Right renal pelvis (tissue), 4 donors: ENCODE measurements at regions not wholly inside any gene's neighbourhood (a gene's known extent, or its start where the extent isn't known, plus 50 kb on each side); places are given as distances from the start of the nearest gene placed in this dataset.
A peak's percentile ranks its signal among the peaks of the same experiment; 100 is the strongest.

Experiments used
- DNase-seq, 4 donors: peaks; one replicate each; pipeline ENCODE4 v3.0.0-alpha.2; 2013; ENCODE audit warnings: low read depth in 4 of 4, low spot score in 3 of 4, missing footprints in 1 of 4

GRCh38 chr2:145203891-145204290, 684.0 kb upstream of the ZEB2 start:
- peak in 1 of 4 donors; percentile 41 for DNase-seq

DNA sequence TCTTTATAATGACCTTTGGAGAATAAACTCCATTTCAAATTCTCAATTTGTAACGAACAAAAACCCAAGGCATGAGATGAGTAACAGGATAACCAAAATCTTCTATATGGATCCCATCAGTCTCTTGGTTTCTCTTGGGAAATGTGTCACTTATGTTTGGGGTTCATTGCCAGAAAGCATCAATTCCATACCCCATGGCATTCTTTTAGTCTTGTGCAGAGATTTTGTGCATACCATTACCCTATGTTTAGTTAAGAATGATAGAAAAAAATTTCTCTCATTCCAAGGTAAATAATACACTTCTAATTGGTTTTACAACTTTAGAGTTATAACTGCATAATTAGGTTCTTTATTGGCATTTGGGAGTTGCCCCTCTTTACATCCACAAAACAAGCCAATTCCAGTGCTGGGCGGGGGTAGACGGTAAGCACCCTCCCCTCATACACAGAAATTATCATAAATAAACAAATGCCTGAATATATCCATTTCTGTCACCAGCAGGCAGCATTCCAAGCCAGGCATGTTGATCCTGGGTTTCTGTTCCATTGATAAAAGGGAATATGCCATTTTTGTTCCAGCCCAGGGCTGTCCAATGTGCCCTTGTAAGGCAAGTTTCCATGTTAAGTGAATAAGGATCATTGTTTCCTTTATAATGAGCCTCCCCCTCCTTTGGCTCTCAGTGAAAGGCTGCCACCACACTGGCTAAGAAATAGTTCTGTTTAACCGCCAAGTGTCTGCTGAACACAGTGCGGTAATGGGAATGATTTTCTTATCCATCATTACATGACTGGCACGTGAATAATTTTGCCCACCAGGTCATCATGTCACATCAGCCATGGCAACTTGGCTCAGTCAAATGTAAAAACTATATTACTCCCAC, 680.1 kb upstream of the ZEB2 start:
- no peak for DNase-seq

DNA sequence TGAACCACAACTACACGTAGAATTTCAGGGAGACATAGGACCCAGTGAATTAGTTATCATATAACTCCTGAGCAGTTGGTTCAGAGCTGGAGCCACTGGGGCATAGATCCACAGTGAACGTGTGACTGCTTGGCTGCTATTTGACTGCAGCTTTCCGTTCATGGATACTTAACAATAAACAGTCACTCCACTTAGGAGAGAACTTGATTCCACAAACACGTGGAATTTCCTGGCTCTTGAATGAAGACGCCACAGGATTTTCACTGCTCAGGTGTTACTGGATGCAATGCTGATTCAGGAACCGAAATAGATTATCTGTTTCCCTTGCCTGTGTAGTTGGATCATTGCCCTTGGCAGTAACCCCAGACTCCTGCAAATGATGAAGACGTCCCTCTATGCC, 679.1 kb upstream of the ZEB2 start:
- DNase-seq: peak in 2 of 4 donors; percentile 44 to 47

GRCh38 chr2:145198555-145198954, 678.6 kb upstream of the ZEB2 start:
- DNase-seq: no peak

- DNase-seq: no peak
These were observed 678.0 kb upstream of the ZEB2 start for GRCh38 chr2:145197944-145198343.

DNA sequence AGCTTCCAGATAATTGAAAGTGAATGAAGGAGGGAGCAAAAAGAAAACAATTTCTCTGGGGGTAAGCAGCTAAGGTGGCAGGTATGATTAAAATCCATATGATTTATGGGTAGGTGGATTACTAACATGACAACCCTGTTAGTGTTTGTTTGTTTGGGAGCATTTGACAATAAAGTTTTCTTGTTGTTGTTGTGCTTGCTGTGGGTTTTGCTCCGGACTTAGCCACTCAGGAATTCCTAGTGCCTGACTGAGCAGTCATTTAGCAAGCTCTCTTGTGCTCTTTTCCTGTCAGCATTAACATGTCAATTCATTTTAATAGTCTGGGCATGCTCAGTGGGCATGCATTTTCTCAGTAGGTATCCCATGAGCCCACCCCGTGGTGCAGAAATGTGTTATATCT, 674.8 kb upstream of the ZEB2 start:
- peak in 1 of 4 donors; percentile 27 for DNase-seq

DNA sequence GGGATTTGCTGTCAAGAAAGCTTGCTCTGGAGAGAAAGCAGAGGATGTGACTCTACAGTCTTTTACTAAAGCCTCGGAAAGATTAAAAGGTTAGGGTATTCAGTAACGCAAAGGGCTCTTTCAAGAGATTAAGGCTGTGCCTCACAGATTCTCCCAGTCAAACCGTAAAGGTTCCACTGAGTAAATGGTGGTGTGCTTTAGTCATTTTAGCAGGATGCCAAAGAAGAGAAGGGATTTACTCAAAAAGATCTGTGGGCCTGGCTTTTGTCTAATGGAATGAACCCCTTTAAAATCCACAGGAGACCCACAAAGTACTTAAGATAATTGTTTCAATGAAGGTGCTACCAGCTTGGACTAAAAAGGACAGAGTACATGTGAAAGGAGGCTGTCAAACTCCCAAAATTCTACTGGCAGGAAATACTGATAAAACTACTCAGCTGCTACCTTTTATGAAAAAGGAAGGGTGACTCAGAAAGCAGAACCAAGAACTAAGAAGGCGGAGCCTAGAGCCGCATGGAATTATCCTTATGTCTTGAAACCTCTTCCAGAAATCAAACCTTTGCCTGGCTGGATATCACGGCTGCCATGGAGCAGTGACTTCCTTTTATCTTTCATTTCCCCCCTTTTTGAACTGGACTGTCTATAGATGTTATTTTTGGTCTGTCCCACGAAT, 670.2 kb upstream of the ZEB2 start:
- no peak for DNase-seq

DNA sequence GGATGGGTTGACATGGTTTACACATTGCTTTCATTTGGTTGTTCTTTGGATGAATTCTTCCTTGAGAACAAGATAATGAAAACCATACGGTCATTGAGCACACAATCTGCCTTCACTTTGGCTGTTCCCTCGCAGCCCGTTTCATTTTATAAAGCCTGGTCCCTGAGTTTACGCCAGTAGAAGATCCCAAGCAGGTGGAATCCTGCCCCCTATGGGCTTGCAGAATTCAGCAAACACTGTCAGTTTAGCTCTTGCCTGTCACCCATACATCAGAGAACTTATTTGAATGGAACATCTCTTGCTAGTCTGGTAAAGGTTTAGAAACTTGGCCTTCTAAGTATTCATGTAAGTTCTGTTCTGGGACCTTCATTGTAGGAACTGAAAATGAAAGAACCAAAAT, 666.4 kb upstream of the ZEB2 start:
- no peak for DNase-seq

DNA sequence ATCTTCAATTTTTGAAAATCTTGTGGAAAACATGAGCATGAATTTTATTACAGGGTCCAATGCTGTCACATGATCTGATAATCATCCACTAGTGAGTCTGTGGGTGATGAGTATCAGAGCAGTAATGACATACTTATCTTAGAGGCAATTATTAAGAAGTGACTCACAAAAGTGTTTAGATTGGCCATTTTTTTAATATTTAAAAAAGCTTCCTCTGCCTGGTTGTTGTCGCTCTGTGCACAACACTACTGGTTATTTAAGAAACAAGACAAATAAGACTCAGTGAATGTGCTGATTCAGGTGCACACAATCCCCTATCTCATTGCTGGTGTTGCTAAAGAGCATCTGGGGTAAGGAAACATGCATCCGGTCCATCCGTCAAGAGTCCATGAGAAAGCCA, 665.8 kb upstream of the ZEB2 start:
- DNase-seq: no peak

DNA sequence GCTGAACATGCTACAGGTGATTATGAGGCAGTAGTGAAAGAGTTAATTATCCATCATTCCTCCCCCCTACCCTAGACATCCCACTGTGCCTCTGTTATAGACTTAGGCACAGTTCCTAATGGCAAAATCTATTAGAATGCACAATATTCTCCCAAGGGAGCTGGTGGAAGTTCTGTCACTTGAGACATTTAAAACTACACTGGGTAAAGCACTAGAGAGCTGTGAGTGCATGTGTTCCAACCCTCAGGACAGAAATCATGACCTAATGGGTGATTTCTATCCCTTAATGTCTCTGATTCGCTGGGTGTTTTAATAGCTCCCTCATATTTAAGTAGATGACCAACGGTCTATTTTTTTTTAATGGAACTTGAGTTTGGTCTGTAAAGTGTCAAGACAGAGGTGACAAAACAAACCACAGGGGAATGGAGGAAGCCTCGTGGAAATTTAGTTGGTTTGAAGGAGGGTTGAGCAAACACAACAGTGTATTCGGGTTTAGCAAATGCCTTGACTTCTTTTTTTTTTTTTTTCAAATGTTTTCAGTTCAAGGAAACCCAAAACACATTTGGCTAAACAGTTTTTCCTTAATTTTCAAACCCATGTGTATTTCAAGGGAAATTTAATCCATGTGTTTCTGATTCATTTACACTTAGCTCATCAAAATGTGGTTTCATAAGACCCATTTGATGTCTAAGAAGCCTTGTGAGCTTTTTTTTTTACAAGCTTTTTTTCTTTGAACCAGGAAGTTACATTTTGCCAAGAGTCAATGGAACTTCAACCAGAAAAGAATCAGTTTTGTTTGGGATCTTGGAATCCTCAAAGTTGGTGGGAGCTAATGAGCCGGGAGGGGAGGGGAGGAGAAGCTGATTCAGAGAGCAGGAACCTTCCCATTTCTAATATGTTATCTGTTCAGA, 665.1 kb upstream of the ZEB2 start:
- DNase-seq: no peak

GRCh38 chr2:145169285-145169684, 649.4 kb upstream of the ZEB2 start:
- no peak for DNase-seq

GRCh38 chr2:145168091-145168490, 648.2 kb upstream of the ZEB2 start:
- no peak for DNase-seq

GRCh38 chr2:145166731-145167302, 646.9 kb upstream of the ZEB2 start:
- DNase-seq: no peak

DNA sequence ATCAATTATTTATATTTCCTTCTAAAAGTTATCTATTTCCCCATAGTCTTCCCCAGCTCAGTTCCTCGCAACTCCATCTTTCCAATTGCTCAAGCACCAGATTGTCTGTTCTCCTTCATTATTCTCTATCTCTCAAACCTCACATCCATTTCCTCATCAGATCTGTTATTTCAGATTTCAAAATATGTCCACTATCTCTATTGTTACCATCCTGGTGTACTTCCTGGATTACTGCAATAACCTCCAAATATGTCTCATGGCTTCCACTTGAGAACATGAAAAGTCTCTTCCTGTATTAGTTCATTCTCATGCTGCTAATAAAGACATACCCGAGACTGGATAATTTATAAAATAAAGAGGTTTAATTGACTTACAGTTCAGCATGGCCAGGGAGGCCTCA, 641.7 kb upstream of the ZEB2 start:
- DNase-seq: no peak

GRCh38 chr2:145160855-145161254, 640.9 kb upstream of the ZEB2 start:
- DNase-seq: no peak

DNA sequence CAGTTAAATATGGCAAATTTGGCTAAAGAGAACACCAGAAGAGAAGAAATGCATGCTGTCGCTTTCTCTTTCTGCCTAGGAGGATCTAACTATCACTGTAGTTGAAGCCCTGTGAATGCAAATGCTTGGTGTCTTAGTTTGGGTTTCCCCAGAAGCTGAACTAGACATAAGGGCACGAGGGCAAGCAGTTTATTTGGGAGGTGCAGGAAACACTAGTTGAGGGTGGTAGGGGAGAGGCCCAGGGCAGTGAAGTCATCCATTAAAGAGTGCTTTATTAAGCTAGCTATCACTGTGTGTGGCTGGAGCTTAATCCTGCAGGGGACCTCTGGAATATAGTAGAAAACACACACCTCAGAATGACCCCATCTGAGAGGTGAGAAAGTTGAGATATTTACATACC, 639.8 kb upstream of the ZEB2 start:
- DNase-seq: no peak

GRCh38 chr2:145157741-145158591, 638.0 kb upstream of the ZEB2 start:
- DNase-seq: peak; percentile 44 to 65 (median 48)

DNA sequence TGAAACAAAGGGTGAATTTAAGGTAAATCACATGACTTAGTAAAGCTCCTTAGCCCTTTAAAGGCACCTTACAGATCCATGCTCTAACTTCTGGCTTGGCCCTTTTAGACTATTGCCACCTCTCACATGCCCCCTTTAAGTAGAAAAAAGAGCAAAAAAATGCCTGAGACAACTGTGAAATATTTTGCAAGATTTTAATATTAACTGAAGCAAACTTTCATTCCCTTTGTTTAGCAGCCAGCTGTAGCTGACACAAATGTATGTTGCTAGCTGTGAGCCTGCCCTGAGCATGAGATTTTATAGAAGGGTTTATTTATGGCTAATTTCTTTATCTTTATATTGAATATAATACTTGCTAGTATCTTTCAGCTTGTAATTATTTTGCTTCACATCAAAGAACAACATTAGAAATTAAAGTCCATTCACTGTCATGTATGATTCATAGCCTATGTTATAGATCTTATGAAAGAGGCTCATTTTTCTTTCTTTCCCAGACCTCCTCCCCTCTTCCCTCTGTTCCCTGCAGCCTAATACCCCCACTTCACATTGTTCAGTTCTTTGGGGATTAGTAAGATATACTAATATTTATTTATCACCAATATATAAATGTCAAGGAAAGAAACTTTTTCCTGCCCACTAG, 637.2 kb upstream of the ZEB2 start:
- peak; percentile 20 to 38 (median 30) for DNase-seq

DNA sequence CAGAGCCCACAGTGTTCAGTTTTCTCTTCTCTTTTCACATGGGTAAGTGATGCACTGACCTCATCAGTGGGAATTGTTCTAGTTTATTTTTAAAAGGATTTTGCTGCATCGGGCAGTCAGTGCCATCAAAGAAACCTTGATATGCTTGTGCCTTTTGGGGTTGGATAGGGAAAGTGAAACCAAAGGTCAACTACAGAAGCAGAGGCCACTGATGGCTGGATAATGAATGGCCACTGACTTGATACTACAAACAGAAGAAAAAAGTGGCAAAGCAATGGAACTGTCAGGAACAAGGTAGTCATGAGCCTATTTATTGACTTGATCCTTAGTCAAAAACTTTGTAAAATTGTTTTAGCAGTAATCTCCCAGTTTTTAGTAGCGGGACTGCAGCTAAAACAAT, 636.3 kb upstream of the ZEB2 start:
- no peak for DNase-seq
